ENCODE measurements at regions not wholly inside any gene's neighbourhood (a gene's known extent, or its start where the extent isn't known, plus 50 kb on each side); places are given as distances from the start of the nearest gene placed in this dataset.

DNA sequence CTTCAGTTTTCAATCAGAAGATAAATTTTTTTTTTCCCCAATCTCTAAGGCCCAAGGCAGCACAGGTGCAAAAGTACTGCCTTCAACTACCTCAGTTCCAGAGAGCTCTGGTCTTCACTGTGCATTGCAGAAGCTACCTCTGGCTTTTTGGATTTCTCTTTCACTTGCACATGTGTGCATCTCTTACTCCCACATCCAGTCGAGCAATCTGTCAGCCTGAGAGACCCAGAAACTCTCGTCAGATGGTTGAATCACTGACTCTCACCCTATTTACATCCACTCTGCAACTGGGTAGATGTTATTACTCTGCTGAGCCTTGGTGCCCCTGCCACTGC lies 813.8 kb downstream of the NR2F2 start:
- Histone ChIP-seq H3K9me3 (replicated peaks) (no peaks in the 10 kb centered on the region), H3K4me1 (replicated peaks) (no peaks in the 10 kb centered on the region), H3K27ac (no peak overlapping the region), H3K27me3 (replicated peaks) (no peaks in the 10 kb centered on the region), H3K36me3 (no peaks in the 10 kb centered on the region), H3K4me3 (no peak overlapping the region)
- no peak for DNase-seq (ENCODE audit: low read depth in 1 of 2, low spot score in 2 of 2)

- Histone ChIP-seq H3K27ac (no peak overlapping the region), H3K4me1 (replicated peaks) (no peaks in the 10 kb centered on the region), H3K36me3 (no peaks in the 10 kb centered on the region), H3K9me3 (replicated peaks) (no peaks in the 10 kb centered on the region), H3K27me3 (replicated peaks) (no peaks in the 10 kb centered on the region), H3K4me3 (no peak overlapping the region)
- no peak for DNase-seq (ENCODE audit: low read depth in 1 of 2, low spot score in 2 of 2)
Observed at GRCh38 chr15:97146929-97147870, 813.3 kb upstream of the ARRDC4 start.

GRCh38 chr15:97153356-97153965 lies 807.0 kb upstream of the ARRDC4 start:
- H3K27me3 ChIP-seq (replicated peaks) = no peaks in the 10 kb centered on the region
- no peak overlapping the region for H3K27ac ChIP-seq
- no peak for DNase-seq (ENCODE audit: low read depth in 1 of 2, low spot score in 2 of 2)
- no peaks in the 10 kb centered on the region for H3K4me1 ChIP-seq (replicated peaks)
- no peak overlapping the region for H3K4me3 ChIP-seq
- H3K9me3 ChIP-seq (replicated peaks) = peaks cover 5% of the 10 kb centered on the region
- no peaks in the 10 kb centered on the region for H3K36me3 ChIP-seq

DNA sequence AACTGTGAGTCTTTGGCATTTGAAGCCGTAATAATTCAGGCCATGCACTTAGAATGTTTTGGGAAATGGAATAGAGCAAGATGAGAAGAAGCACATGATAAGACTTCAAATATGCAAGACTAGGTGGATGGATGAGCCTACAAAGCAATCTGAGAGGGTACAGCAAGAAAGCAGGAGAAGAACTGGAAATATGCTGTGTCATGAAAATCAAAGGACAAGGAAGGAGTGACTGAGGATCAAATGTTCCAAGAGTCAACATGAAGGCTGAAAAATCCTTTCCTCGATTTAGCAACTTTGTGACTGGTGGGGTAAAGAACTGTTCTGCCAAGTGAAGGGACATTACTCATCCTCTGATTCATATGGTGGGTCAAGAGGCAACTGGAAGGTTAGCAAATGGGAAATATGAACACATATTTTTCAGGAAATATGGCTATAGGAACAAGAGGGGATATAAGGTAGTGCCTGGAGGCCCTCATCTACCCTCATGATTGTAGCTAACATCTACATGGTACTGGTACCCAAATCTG lies 803.7 kb upstream of the ARRDC4 start:
- Histone ChIP-seq H3K4me1 (replicated peaks) (no peaks in the 10 kb centered on the region), H3K27me3 (replicated peaks) (no peaks in the 10 kb centered on the region), H3K9me3 (replicated peaks) (peaks cover 5% of the 10 kb centered on the region), H3K36me3 (no peaks in the 10 kb centered on the region), H3K4me3 (no peak overlapping the region), H3K27ac (no peak overlapping the region)
- no peak for DNase-seq (ENCODE audit: low read depth in 1 of 2, low spot score in 2 of 2)

- no peaks in the 10 kb centered on the region for H3K36me3 ChIP-seq
- no peaks in the 10 kb centered on the region for H3K27me3 ChIP-seq (replicated peaks)
- no peak overlapping the region for H3K27ac ChIP-seq
- H3K9me3 ChIP-seq (replicated peaks) = 0 out of 2 replicates have a peak, but pooled peaks cover 4% of the 10 kb centered on the region
- H3K4me1 ChIP-seq (replicated peaks) = no peaks in the 10 kb centered on the region
- no peak overlapping the region for H3K4me3 ChIP-seq
- DNase-seq (ENCODE audit: low read depth in 1 of 2, low spot score in 2 of 2) = no peak
Observed at GRCh38 chr15:97162805-97163495, 797.6 kb upstream of the ARRDC4 start.

GRCh38 chr15:97165205-97165604 lies 795.3 kb upstream of the ARRDC4 start:
- DNase-seq (ENCODE audit: low read depth in 1 of 2, low spot score in 2 of 2) = no peak
- H3K4me3 ChIP-seq = no peak overlapping the region
- H3K36me3 ChIP-seq = no peaks in the 10 kb centered on the region
- no peaks in the 10 kb centered on the region for H3K4me1 ChIP-seq (replicated peaks)
- no peaks in the 10 kb centered on the region for H3K27me3 ChIP-seq (replicated peaks)
- H3K27ac ChIP-seq = no peak overlapping the region
- 0 out of 2 replicates have a peak, but pooled peaks cover 4% of the 10 kb centered on the region for H3K9me3 ChIP-seq (replicated peaks)

DNA sequence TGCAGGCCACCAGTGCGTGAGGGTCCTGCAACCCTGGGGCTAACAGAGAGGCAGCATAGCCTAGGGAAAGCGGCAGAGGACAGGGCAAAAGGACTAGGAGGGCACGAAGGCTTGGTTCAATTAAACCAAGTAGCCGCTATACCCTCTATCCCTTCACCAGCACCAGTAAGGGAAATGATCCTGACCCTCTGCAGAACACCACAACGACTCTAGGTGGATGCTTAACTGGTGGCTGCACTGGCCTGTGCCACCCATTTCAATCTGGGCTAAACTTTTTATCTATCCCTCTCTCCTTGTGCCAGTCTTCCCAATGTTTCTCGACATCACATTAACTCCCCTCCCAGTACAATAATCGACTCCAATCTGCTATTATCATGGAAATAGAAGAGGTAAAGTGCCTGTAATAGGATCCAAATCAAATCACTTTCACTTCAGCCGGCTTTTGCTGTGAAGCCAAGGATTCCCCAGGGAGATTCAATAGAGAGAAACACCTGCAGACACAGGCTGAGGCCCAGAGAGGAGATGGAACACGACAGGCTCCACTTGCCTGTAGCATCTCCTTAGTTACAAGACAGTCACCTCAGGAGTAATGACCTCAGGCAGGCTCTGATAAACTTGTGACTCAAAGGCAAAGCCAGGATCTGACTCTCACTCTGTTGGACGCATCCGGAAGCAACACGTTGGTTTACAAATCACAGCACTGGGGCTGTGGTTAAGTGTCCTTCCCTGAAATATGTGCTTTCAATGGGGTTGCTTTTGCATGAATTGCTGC lies 791.6 kb upstream of the ARRDC4 start:
- no peaks in the 10 kb centered on the region for H3K36me3 ChIP-seq
- no peak overlapping the region for H3K4me3 ChIP-seq
- H3K4me1 ChIP-seq (replicated peaks) = no peaks in the 10 kb centered on the region
- DNase-seq (ENCODE audit: low read depth in 1 of 2, low spot score in 2 of 2) = no peak
- H3K27ac ChIP-seq = no peak overlapping the region
- 0 out of 2 replicates have a peak, but pooled peaks cover 4% of the 10 kb centered on the region for H3K9me3 ChIP-seq (replicated peaks)
- H3K27me3 ChIP-seq (replicated peaks) = no peaks in the 10 kb centered on the region

DNA sequence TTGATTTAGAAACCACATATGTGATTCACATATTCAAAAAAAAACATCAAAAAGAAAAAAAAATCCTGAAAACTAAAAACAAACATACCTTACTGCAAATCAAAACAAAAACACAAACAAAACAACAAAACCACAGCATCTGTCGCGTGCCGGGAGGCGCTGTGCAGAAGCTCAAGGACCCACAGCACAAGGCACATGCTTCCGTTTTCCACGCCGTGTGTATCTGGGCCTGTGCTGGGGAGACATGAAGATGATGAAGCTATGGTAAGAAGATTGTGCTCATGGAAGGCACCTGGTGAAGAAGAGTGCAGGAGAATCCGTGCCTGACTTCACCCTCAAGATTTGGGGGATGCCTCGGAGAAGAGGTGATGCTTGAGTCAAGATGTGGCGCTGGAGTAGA lies 788.9 kb upstream of the ARRDC4 start:
- no peaks in the 10 kb centered on the region for H3K36me3 ChIP-seq
- H3K9me3 ChIP-seq (replicated peaks) = peaks cover 4% of the 10 kb centered on the region; the same call in 1 of the 2 replicates
- no peak for DNase-seq (ENCODE audit: low read depth in 1 of 2, low spot score in 2 of 2)
- H3K4me1 ChIP-seq (replicated peaks) = no peaks in the 10 kb centered on the region
- no peak overlapping the region for H3K4me3 ChIP-seq
- H3K27ac ChIP-seq = no peak overlapping the region
- no peaks in the 10 kb centered on the region for H3K27me3 ChIP-seq (replicated peaks)

DNA sequence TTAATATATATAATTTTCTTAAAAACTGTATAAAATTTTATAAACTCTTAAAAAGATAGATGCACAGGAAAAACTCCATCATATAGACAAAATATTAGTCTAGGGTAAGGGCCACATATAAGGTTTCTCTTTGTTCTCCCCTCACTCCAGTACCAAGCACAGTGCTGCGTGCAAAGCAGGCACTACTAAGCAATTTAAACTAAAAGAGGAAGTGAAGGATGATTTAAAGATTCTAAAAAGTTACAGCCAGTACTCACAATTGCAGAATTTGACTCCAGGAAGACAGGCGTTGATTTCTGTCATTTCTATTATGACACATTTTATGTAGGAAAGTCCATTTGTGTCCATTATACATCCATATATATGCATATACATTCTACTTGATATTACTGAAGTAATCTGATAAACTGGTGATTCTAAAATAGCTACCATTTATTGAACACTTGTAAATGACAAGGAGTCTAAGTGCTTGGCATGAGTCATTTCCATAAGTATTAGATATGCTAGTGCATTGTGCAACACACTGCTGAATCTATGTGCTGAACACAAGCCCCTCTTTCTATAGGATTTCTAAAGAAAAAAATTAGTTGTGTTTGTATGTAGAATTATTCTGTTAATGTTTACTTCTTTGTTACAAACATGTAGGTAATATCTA lies 785.5 kb upstream of the ARRDC4 start:
- no peak overlapping the region for H3K27ac ChIP-seq
- H3K4me1 ChIP-seq (replicated peaks) = no peaks in the 10 kb centered on the region
- H3K9me3 ChIP-seq (replicated peaks) = no peaks in the 10 kb centered on the region; the same call in 1 of the 2 replicates
- no peak overlapping the region for H3K4me3 ChIP-seq
- DNase-seq (ENCODE audit: low read depth in 1 of 2, low spot score in 2 of 2) = no peak
- H3K27me3 ChIP-seq (replicated peaks) = no peaks in the 10 kb centered on the region
- H3K36me3 ChIP-seq = no peaks in the 10 kb centered on the region

DNA sequence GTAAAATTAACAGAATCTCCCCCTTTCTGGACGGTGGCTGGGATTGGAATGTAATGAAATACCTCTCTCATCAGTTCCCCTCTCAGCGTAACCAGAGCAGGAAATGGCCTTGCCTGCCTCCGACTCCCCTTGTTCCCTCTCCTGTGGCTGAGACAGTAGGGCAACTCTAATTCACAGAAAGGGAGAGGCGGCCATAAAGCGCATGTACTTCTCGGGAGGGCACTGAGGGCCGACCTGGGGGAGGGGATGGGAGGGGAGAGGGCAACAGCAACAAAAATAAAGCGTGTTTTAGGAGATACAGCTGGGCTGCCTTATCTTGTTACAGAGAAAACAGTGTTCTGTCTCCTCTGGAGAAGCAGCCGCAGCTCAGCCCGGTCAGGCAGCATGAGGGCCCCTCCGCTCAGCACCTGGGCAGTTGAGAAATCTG lies 783.3 kb upstream of the ARRDC4 start:
- no peak for DNase-seq (ENCODE audit: low read depth in 1 of 2, low spot score in 2 of 2)
- H3K9me3 ChIP-seq (replicated peaks) = no peaks in the 10 kb centered on the region; the same call in 1 of the 2 replicates
- H3K4me1 ChIP-seq (replicated peaks) = no peaks in the 10 kb centered on the region
- H3K36me3 ChIP-seq = no peaks in the 10 kb centered on the region
- no peak overlapping the region for H3K27ac ChIP-seq
- no peaks in the 10 kb centered on the region for H3K27me3 ChIP-seq (replicated peaks)
- no peak overlapping the region for H3K4me3 ChIP-seq

- no peaks in the 10 kb centered on the region for H3K36me3 ChIP-seq
- H3K9me3 ChIP-seq (replicated peaks) = peaks cover 5% of the 10 kb centered on the region
- H3K27me3 ChIP-seq (replicated peaks) = no peaks in the 10 kb centered on the region
- H3K27ac ChIP-seq = no peak overlapping the region
- H3K4me1 ChIP-seq (replicated peaks) = no peaks in the 10 kb centered on the region
- no peak overlapping the region for H3K4me3 ChIP-seq
- DNase-seq (ENCODE audit: low read depth in 1 of 2, low spot score in 2 of 2) = no peak
Observed at GRCh38 chr15:97182581-97182980, 777.9 kb upstream of the ARRDC4 start.

DNA sequence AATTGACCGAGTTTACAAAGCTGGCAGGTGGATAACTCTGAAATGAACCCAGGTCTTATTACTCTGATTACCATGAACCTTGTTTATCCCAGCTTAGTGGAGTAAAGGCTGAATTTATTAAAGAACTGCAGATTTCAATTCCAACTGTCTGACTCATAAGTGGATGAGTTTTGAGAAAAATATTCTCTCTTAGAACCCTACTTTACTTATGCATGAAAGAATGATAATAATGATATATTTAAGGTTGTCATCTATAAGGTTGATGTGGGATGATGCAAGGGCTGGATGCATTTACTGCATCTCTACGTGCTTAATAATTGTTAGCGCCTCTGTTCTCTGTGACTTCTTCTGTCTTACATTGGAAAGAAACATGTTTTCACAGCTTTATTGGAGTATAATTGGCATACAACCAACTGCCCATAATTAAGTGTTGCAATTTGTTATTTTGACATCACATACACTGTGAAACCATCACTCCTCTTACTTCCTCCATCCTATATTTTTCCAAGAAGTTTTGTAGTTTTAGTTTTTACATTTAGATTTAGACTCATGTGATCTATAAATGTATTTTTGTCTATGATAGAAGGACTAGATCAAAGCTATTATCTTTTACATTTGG lies 771.2 kb upstream of the ARRDC4 start:
- Histone ChIP-seq H3K4me1 (replicated peaks) (no peaks in the 10 kb centered on the region), H3K27ac (no peak overlapping the region), H3K9me3 (replicated peaks) (peaks cover 9% of the 10 kb centered on the region), H3K4me3 (no peak overlapping the region), H3K36me3 (no peaks in the 10 kb centered on the region), H3K27me3 (replicated peaks) (no peaks in the 10 kb centered on the region)
- no peak for DNase-seq (ENCODE audit: low read depth in 1 of 2, low spot score in 2 of 2)
